Epithelial cell of prostate (primary cell): ENCODE measurements at regions not wholly inside any gene's neighbourhood (a gene's known extent, or its start where the extent isn't known, plus 50 kb on each side); places are given as distances from the start of the nearest gene placed in this dataset.
"Not testable (repeated sequence)": the region's sequence is repeated elsewhere in the genome, so short reads cannot be mapped to it uniquely, and the experiment has no call there.

Experiments
- DNase-seq: peaks from one replicate; pipeline ENCODE4 v3.0.0-alpha.2; 2011; ENCODE audit warnings: low read depth, low spot score
- H3K27ac ChIP-seq: fragments of 450-650 bp; 2 replicates; pipeline ENCODE4 v1.5.1; 2017; ENCODE audit warnings: mild to moderate bottlenecking

- no peak for DNase-seq
- no peak overlapping the region for H3K27ac ChIP-seq
These were observed 153.8 kb downstream of the DEPDC1B start for GRCh38 chr5:60546207-60546606.

GRCh38 chr5:60545551-60545950, 154.4 kb downstream of the DEPDC1B start:
- DNase-seq = no peak
- H3K27ac ChIP-seq = no peak overlapping the region

GRCh38 chr5:60544142-60544541, 155.8 kb downstream of the DEPDC1B start:
- H3K27ac ChIP-seq = no peak overlapping the region
- DNase-seq = no peak

- DNase-seq = no peak
- no peak overlapping the region for H3K27ac ChIP-seq
These were observed 158.0 kb downstream of the DEPDC1B start for GRCh38 chr5:60541980-60542379.

- no peak for DNase-seq
- no peak overlapping the region for H3K27ac ChIP-seq
These were observed 158.8 kb downstream of the DEPDC1B start for GRCh38 chr5:60540856-60541805.

- no peak for DNase-seq
- H3K27ac ChIP-seq = no peak overlapping the region
These were observed 160.8 kb downstream of the DEPDC1B start for GRCh38 chr5:60538955-60539866.

GRCh38 chr5:60538426-60538825, 161.5 kb downstream of the DEPDC1B start:
- no peak for DNase-seq
- no peak overlapping the region for H3K27ac ChIP-seq

- H3K27ac ChIP-seq = no peak overlapping the region
- no peak for DNase-seq
These were observed 164.0 kb downstream of the DEPDC1B start for GRCh38 chr5:60535951-60536350.

- no peak for DNase-seq
- H3K27ac ChIP-seq = no peak overlapping the region
These were observed 164.8 kb downstream of the DEPDC1B start for GRCh38 chr5:60535198-60535597.

- no peak overlapping the region for H3K27ac ChIP-seq
- no peak for DNase-seq
These were observed 166.2 kb downstream of the DEPDC1B start for GRCh38 chr5:60533789-60534188.

GRCh38 chr5:60532796-60533195, 167.2 kb downstream of the DEPDC1B start:
- not testable (repeated sequence) for DNase-seq, H3K27ac ChIP-seq

GRCh38 chr5:60530144-60530848, 169.7 kb downstream of the DEPDC1B start:
- not testable (repeated sequence) for H3K27ac ChIP-seq, DNase-seq

- DNase-seq = no peak
These were observed 171.0 kb downstream of the DEPDC1B start for GRCh38 chr5:60529001-60529400.

GRCh38 chr5:60527072-60527471, 172.9 kb downstream of the DEPDC1B start:
- no peak overlapping the region for H3K27ac ChIP-seq
- DNase-seq = no peak

More at GRCh38 chr5:60529001-60529400, 171.0 kb downstream of the DEPDC1B start:
- no peak overlapping the region for H3K27ac ChIP-seq

GRCh38 chr5:60526336-60526875, 173.6 kb downstream of the DEPDC1B start:
- no peak for DNase-seq
- no peak overlapping the region for H3K27ac ChIP-seq

GRCh38 chr5:60522292-60522905, 177.6 kb downstream of the DEPDC1B start:
- no peak overlapping the region for H3K27ac ChIP-seq
- DNase-seq = no peak

- no peak overlapping the region for H3K27ac ChIP-seq
- DNase-seq = no peak
These were observed 178.3 kb downstream of the DEPDC1B start for GRCh38 chr5:60521376-60522291.

- no peak overlapping the region for H3K27ac ChIP-seq
- no peak for DNase-seq
These were observed 179.3 kb downstream of the DEPDC1B start for GRCh38 chr5:60520451-60521227.
